GM12878 (cell line): ENCODE measurements at regions not wholly inside any gene's neighbourhood (a gene's known extent, or its start where the extent isn't known, plus 50 kb on each side); places are given as distances from the start of the nearest gene placed in this dataset.

Experiments used
- ATF7 ChIP-seq: fragments of 450-650 bp; IDR thresholded peaks from 2 replicates; pipeline ENCODE4 v1.6.1; 2016; ENCODE audit warnings: low read depth, mild to moderate bottlenecking
- CEBPB ChIP-seq, 2 experiments: fragments of 150-350 bp in 1 of 2; IDR thresholded peaks; 2 replicates each; pipeline ENCODE4 v1.6.1; 2012 to 2014; ENCODE audit warnings: low read depth in 2 of 2, low read length in 2 of 2, borderline replicate concordance in 1 of 2, inconsistent platforms in 1 of 2
- E2F8 ChIP-seq: fragments of 450-650 bp; IDR thresholded peaks from 2 replicates; pipeline ENCODE4 v1.6.1; 2018; ENCODE audit warnings: mild to moderate bottlenecking, low read depth, moderate library complexity; ENCODE audit not compliant: partially characterized antibody
- FOXM1 ChIP-seq: IDR thresholded peaks from 2 replicates; pipeline ENCODE4 v1.6.1; 2012; ENCODE audit warnings: low read depth, mild to moderate bottlenecking, inconsistent platforms, low read length, moderate library complexity
- GABPA ChIP-seq: IDR thresholded peaks from 2 replicates; pipeline ENCODE4 v1.6.1; 2014; ENCODE audit warnings: antibody characterized with exemption, low read depth, mild to moderate bottlenecking, inconsistent platforms
- HCFC1 ChIP-seq: fragments of 150-350 bp; IDR thresholded peaks from 2 replicates; pipeline ENCODE4 v1.6.1; 2014; ENCODE audit warnings: low read length
- HDAC6 ChIP-seq: fragments of 200-600 bp; sonication (generic); IDR thresholded peaks from one replicate; pipeline ENCODE4 v1.8.0; 2017; ENCODE audit warnings: antibody characterized with exemption; ENCODE audit not compliant: unreplicated experiment
- IKZF1 ChIP-seq: fragments of 450-650 bp; conservative IDR thresholded peaks from 2 replicates; pipeline ENCODE4 v1.6.1; 2017; ENCODE audit warnings: antibody characterized with exemption, mild to moderate bottlenecking
- IRF5 ChIP-seq: fragments of 450-650 bp; IDR thresholded peaks from 2 replicates; pipeline ENCODE4 v1.6.1; 2017; ENCODE audit warnings: borderline replicate concordance
- JUND ChIP-seq: IDR thresholded peaks from 2 replicates; pipeline ENCODE4 v1.6.1; 2012; ENCODE audit warnings: low read depth, mild to moderate bottlenecking, low read length, improper control_type of control experiment, moderate library complexity
- NR2F1 ChIP-seq: fragments of 450-650 bp; conservative IDR thresholded peaks from 2 replicates; pipeline ENCODE4 v1.6.1; 2017; ENCODE audit warnings: mild to moderate bottlenecking
- PAX5 ChIP-seq: IDR thresholded peaks from 2 replicates; pipeline ENCODE4 v1.6.1; 2011; ENCODE audit warnings: low read depth, low read length, borderline replicate concordance
- POLR2AphosphoS5 ChIP-seq: IDR thresholded peaks from 2 replicates; pipeline ENCODE4 v1.6.1; 2011; ENCODE audit warnings: mild to moderate bottlenecking, low read length, inconsistent platforms
- SREBF1 ChIP-seq: IDR thresholded peaks from 2 replicates; pipeline ENCODE4 v1.6.1; 2012; ENCODE audit warnings: mild to moderate bottlenecking, low read length
- SUZ12 ChIP-seq: fragments of 200-600 bp; sonication (generic); IDR thresholded peaks from one replicate; pipeline ENCODE4 v1.6.1; 2018; ENCODE audit warnings: antibody characterized with exemption, mild to moderate bottlenecking; ENCODE audit not compliant: unreplicated experiment
- TAF1 ChIP-seq: IDR thresholded peaks from 2 replicates; pipeline ENCODE4 v1.6.1; 2011; ENCODE audit warnings: mild to moderate bottlenecking, low read depth, low read length, borderline replicate concordance
- ZNF384 ChIP-seq: IDR thresholded peaks from 2 replicates; pipeline ENCODE4 v1.6.1; 2012; ENCODE audit warnings: low read depth, mild to moderate bottlenecking, low read length, improper control_type of control experiment, borderline replicate concordance
- TF ChIP-seq, protein P1 (sequence below): IDR thresholded peaks from 2 replicates; pipeline ENCODE4 v1.6.1; 2012; ENCODE audit warnings: low read length, inconsistent platforms
- TF ChIP-seq, protein P2 (sequence below): IDR thresholded peaks from 2 replicates; pipeline ENCODE4 v1.6.1; 2012; ENCODE audit warnings: low read depth, low read length, improper control_type of control experiment
- TF ChIP-seq, protein P3 (sequence below): IDR thresholded peaks from 2 replicates; pipeline ENCODE4 v1.6.1; 2011; ENCODE audit warnings: low read depth, low read length, improper control_type of control experiment, borderline replicate concordance
- TF ChIP-seq, protein P4 (sequence below): fragments of 450-650 bp; formaldehyde crosslinking; IDR thresholded peaks from 2 replicates; pipeline ENCODE4 v1.4.0; 2022; ENCODE audit warnings: mild to moderate bottlenecking, moderate library complexity

DNA sequence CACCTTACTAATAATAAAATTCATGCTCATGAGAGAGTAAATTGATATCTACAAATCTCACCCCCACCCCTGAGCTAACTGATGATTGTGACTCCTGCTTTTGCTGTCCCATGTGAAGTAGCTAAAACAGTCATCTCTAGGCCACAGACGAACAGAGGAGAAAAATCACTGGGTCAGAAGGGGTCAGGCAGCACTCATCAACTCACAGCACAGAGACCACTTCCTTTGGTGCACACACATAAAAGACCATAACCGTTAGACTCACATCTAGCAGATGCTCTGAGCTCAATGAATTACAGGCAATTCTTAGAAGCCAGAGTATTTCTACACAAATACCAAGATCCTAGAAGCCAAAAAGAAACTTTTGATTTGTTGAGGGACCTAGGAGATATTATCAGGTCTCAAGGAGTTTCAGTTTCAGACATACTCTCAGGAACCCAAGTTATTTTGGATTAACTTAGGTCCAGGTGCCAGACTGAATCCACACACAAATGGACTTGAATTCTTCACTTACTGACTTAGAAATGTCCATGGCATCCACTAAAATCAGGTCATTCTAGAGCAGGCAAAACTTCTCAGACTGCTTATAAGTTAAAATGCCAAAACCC is 65.0 kb upstream of the TES start (continued):
- 0 out of 2 replicates have a peak, but pooled peaks have one; percentile 11 for TF ChIP-seq JUND
- TF ChIP-seq ATF7 = no peak
- TF ChIP-seq, protein P1, sequence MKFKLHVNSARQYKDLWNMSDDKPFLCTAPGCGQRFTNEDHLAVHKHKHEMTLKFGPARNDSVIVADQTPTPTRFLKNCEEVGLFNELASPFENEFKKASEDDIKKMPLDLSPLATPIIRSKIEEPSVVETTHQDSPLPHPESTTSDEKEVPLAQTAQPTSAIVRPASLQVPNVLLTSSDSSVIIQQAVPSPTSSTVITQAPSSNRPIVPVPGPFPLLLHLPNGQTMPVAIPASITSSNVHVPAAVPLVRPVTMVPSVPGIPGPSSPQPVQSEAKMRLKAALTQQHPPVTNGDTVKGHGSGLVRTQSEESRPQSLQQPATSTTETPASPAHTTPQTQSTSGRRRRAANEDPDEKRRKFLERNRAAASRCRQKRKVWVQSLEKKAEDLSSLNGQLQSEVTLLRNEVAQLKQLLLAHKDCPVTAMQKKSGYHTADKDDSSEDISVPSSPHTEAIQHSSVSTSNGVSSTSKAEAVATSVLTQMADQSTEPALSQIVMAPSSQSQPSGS = peak; percentile 8; the same call in 1 of the 2 replicates
- TF ChIP-seq PAX5 = peak; percentile 32; the same call in 1 of the 2 replicates
- no peak for TF ChIP-seq POLR2AphosphoS5
- TF ChIP-seq, protein P2, sequence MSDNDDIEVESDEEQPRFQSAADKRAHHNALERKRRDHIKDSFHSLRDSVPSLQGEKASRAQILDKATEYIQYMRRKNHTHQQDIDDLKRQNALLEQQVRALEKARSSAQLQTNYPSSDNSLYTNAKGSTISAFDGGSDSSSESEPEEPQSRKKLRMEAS = no peak
- TF ChIP-seq SUZ12 = no peak
- TF ChIP-seq CEBPB (IDR thresholded peaks at IDR 0.05; ENCODE audit: borderline replicate concordance in 1 of 2, low read depth in 2 of 2, low read length in 2 of 2) = no peak
- TF ChIP-seq, protein P3, sequence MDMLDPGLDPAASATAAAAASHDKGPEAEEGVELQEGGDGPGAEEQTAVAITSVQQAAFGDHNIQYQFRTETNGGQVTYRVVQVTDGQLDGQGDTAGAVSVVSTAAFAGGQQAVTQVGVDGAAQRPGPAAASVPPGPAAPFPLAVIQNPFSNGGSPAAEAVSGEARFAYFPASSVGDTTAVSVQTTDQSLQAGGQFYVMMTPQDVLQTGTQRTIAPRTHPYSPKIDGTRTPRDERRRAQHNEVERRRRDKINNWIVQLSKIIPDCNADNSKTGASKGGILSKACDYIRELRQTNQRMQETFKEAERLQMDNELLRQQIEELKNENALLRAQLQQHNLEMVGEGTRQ = no peak
- TF ChIP-seq NR2F1 = peak; percentile 84
- no peak for TF ChIP-seq E2F8
- TF ChIP-seq SREBF1 = no peak
- no peak for TF ChIP-seq ZNF384
- no peak for TF ChIP-seq HDAC6
- TF ChIP-seq FOXM1 = no peak
- no peak for TF ChIP-seq HCFC1
- TF ChIP-seq IKZF1 = no peak
- TF ChIP-seq GABPA = no peak
- TF ChIP-seq TAF1 = no peak
- no peak for TF ChIP-seq IRF5
- TF ChIP-seq, protein P4, sequence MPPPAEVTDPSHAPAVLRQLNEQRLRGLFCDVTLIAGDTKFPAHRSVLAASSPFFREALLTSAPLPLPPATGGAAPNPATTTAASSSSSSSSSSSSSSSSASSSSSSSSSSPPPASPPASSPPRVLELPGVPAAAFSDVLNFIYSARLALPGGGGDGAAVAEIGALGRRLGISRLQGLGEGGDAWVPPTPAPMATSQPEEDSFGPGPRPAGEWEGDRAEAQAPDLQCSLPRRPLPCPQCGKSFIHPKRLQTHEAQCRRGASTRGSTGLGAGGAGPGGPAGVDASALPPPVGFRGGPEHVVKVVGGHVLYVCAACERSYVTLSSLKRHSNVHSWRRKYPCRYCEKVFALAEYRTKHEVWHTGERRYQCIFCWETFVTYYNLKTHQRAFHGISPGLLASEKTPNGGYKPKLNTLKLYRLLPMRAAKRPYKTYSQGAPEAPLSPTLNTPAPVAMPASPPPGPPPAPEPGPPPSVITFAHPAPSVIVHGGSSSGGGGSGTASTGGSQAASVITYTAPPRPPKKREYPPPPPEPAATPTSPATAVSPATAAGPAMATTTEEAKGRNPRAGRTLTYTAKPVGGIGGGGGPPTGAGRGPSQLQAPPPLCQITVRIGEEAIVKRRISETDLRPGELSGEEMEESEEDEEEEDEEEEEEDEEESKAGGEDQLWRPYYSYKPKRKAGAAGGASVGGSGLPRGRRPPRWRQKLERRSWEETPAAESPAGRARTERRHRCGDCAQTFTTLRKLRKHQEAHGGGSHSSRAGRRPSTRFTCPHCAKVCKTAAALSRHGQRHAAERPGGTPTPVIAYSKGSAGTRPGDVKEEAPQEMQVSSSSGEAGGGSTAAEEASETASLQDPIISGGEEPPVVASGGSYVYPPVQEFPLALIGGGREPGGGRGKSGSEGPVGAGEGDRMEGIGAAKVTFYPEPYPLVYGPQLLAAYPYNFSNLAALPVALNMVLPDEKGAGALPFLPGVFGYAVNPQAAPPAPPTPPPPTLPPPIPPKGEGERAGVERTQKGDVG (CRISPR knock-in tag) = no peak
